HG03521 (cell line): ENCODE measurements at regions not wholly inside any gene's neighbourhood (a gene's known extent, or its start where the extent isn't known, plus 50 kb on each side); places are given as distances from the start of the nearest gene placed in this dataset.

Experiments
- ATAC-seq: cut with Tn5 transposase; IDR thresholded peaks from one replicate; pipeline ENCODE4 v1.9.1; 2021; ENCODE audit warnings: mild to moderate bottlenecking, moderate library complexity; ENCODE audit not compliant: unreplicated experiment

GRCh38 chr15:98381446-98381845 is 266.9 kb upstream of the IGF1R start:
- ATAC-seq, result no peak

- no peak for ATAC-seq
Observed at GRCh38 chr15:98382139-98382538, 266.2 kb upstream of the IGF1R start.

GRCh38 chr15:98383571-98383970 is 264.8 kb upstream of the IGF1R start:
- no peak for ATAC-seq

GRCh38 chr15:98384328-98385029 is 263.9 kb upstream of the IGF1R start:
- no peak for ATAC-seq

- no peak for ATAC-seq
Observed at GRCh38 chr15:98385752-98386381, 262.5 kb upstream of the IGF1R start.

GRCh38 chr15:98386561-98386960 is 261.8 kb upstream of the IGF1R start:
- ATAC-seq, result no peak

- no peak for ATAC-seq
Observed at GRCh38 chr15:98387866-98388265, 260.5 kb upstream of the IGF1R start.

- ATAC-seq, result no peak
Observed at GRCh38 chr15:98390946-98391530, 257.3 kb upstream of the IGF1R start.

GRCh38 chr15:98391568-98391967 is 256.8 kb upstream of the IGF1R start:
- ATAC-seq, result no peak

- ATAC-seq, result no peak
Observed at GRCh38 chr15:98393471-98393870, 254.9 kb upstream of the IGF1R start.

GRCh38 chr15:98394546-98394945 is 253.8 kb upstream of the IGF1R start:
- no peak for ATAC-seq

- no peak for ATAC-seq
Observed at GRCh38 chr15:98395974-98396610, 252.2 kb upstream of the IGF1R start.

- ATAC-seq, result no peak
Observed at GRCh38 chr15:98397419-98397818, 250.9 kb upstream of the IGF1R start.

GRCh38 chr15:98398056-98398455 is 250.3 kb upstream of the IGF1R start:
- no peak for ATAC-seq

- no peak for ATAC-seq
Observed at GRCh38 chr15:98398886-98399285, 249.5 kb upstream of the IGF1R start.

GRCh38 chr15:98400120-98400519 is 248.2 kb upstream of the IGF1R start:
- ATAC-seq, result no peak

GRCh38 chr15:98401029-98401428 is 247.3 kb upstream of the IGF1R start:
- ATAC-seq, result no peak

GRCh38 chr15:98402486-98402885 is 245.9 kb upstream of the IGF1R start:
- ATAC-seq, result no peak

GRCh38 chr15:98403169-98403568 is 245.2 kb upstream of the IGF1R start:
- ATAC-seq, result no peak

- no peak for ATAC-seq
Observed at GRCh38 chr15:98403569-98403968, 244.8 kb upstream of the IGF1R start.

GRCh38 chr15:98405013-98405412 is 243.3 kb upstream of the IGF1R start:
- no peak for ATAC-seq

GRCh38 chr15:98408231-98408630 is 240.1 kb upstream of the IGF1R start:
- no peak for ATAC-seq
